T-helper 1 cell (primary cell): ENCODE measurements at regions not wholly inside any gene's neighbourhood (a gene's known extent, or its start where the extent isn't known, plus 50 kb on each side); places are given as distances from the start of the nearest gene placed in this dataset.
"Not testable (repeated sequence)": the region's sequence is repeated elsewhere in the genome, so short reads cannot be mapped to it uniquely, and the experiment has no call there.

Source experiments
- DNase-seq, 5 donors: peaks; one replicate each; pipeline ENCODE4 v3.0.0-alpha.2; 2012 to 2020

- DNase-seq, result no peak
Measured at GRCh38 chr12:104906695-104907094, 51.4 kb downstream of the SLC41A2 start.

- DNase-seq, result not testable (repeated sequence)
Measured at GRCh38 chr12:104905446-104905845, 52.6 kb downstream of the SLC41A2 start.

GRCh38 chr12:104903648-104904423 is 54.3 kb downstream of the SLC41A2 start:
- DNase-seq, result no peak

- no peak for DNase-seq
Measured at GRCh38 chr12:104902125-104902524, 56.0 kb downstream of the SLC41A2 start.

GRCh38 chr12:104896710-104897109 is 61.4 kb downstream of the SLC41A2 start:
- DNase-seq, result no peak

- no peak for DNase-seq
Measured at GRCh38 chr12:104896146-104896545, 61.9 kb downstream of the SLC41A2 start.

GRCh38 chr12:104895415-104895814 is 62.7 kb downstream of the SLC41A2 start:
- DNase-seq, result no peak

- DNase-seq, result peak in 1 of 5 donors; percentile 3
Measured at GRCh38 chr12:104890476-104891096, 67.5 kb downstream of the SLC41A2 start.

GRCh38 chr12:104889735-104890134 is 68.4 kb downstream of the SLC41A2 start:
- DNase-seq, result no peak

GRCh38 chr12:104888892-104889291 is 69.2 kb downstream of the SLC41A2 start:
- no peak for DNase-seq

GRCh38 chr12:104888481-104888880 is 69.6 kb downstream of the SLC41A2 start:
- no peak for DNase-seq

- no peak for DNase-seq
Measured at GRCh38 chr12:104887452-104887851, 70.6 kb downstream of the SLC41A2 start.

GRCh38 chr12:104886418-104887401 is 71.4 kb downstream of the SLC41A2 start:
- DNase-seq, result no peak

- DNase-seq, result not testable (repeated sequence)
Measured at GRCh38 chr12:104878858-104879257, 79.2 kb downstream of the SLC41A2 start.

- DNase-seq, result peak in 3 of 5 donors; percentile 12 to 43 (median 13)
Measured at GRCh38 chr12:104877103-104877705, 80.9 kb downstream of the SLC41A2 start.

GRCh38 chr12:104873374-104873773 is 84.7 kb downstream of the SLC41A2 start:
- no peak for DNase-seq

- DNase-seq, result no peak
Measured at GRCh38 chr12:104870797-104871196, 87.3 kb downstream of the SLC41A2 start.

- no peak for DNase-seq
Measured at GRCh38 chr12:104866291-104866690, 91.8 kb downstream of the SLC41A2 start.

- DNase-seq, result peak in 1 of 5 donors; percentile 50
Measured at GRCh38 chr12:104865080-104865479, 93.0 kb downstream of the SLC41A2 start.

- no peak for DNase-seq
Measured at GRCh38 chr12:104864668-104865067, 93.4 kb downstream of the SLC41A2 start.

GRCh38 chr12:104863296-104863948 is 94.7 kb downstream of the SLC41A2 start:
- no peak for DNase-seq
